Coronary artery (tissue), 2 donors: ENCODE measurements at regions not wholly inside any gene's neighbourhood (a gene's known extent, or its start where the extent isn't known, plus 50 kb on each side); places are given as distances from the start of the nearest gene placed in this dataset.

Experiments
- DNase-seq: peaks from one replicate; pipeline ENCODE4 v3.0.0-alpha.2; 2017; ENCODE audit warnings: low spot score
- H3K27ac ChIP-seq, 2 donors: fragments of 200-600 bp; sonication (generic); one replicate each; pipeline ENCODE4 v1.5.1; 2016 to 2019
- H3K4me3 ChIP-seq: fragments of 200-600 bp; sonication (generic); 2 replicates; pipeline ENCODE4 v1.5.1; 2016; ENCODE audit warnings: mild to moderate bottlenecking, moderate library complexity
- TF ChIP-seq, protein P1 (sequence below): fragments of 200-600 bp; sonication (generic); IDR thresholded peaks from one replicate; pipeline ENCODE4 v1.5.1; 2019; ENCODE audit warnings: antibody characterized with exemption

DNA sequence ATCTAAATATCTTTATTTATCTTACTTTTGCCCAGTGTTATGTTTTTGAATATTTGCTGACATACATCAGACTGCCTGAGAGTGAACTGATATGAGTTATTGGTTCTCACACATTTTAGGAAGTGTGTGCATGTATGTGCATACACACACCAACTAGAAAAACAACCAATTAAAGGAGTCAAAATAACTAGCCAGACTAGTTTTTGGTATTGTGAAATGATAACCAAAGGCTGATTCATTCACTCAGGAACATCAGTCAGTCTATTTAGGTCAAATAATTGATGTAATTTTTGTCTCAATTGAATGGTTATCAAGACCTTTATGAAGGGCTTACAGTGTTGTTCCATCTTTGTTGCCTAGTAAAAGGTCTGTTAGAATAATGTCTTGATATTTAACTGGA lies 369.3 kb upstream of the VRK2 start:
- TF ChIP-seq, protein P1, sequence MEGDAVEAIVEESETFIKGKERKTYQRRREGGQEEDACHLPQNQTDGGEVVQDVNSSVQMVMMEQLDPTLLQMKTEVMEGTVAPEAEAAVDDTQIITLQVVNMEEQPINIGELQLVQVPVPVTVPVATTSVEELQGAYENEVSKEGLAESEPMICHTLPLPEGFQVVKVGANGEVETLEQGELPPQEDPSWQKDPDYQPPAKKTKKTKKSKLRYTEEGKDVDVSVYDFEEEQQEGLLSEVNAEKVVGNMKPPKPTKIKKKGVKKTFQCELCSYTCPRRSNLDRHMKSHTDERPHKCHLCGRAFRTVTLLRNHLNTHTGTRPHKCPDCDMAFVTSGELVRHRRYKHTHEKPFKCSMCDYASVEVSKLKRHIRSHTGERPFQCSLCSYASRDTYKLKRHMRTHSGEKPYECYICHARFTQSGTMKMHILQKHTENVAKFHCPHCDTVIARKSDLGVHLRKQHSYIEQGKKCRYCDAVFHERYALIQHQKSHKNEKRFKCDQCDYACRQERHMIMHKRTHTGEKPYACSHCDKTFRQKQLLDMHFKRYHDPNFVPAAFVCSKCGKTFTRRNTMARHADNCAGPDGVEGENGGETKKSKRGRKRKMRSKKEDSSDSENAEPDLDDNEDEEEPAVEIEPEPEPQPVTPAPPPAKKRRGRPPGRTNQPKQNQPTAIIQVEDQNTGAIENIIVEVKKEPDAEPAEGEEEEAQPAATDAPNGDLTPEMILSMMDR: no peak
- Histone ChIP-seq H3K4me3 (no peak overlapping the region), H3K27ac (no peak overlapping the region)
- no peak for DNase-seq

DNA sequence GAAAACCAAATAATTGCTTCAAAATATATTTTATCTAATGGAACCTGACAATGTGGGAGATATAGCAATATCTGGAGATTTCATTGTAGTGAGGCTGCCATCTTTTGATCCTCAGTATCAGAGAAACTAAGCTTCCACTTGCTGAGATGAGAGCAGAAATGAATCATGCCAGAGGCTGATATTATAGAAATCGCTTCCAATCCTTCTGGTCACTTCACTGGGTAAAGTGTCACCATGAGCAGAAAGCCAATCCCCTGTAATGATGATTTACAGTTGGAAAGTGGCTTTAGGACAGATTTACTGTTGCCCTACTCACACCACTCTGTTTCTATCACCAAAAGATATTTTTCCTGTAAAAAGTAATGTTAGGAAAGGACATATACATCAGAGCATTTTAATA lies 365.0 kb upstream of the VRK2 start:
- no peak for DNase-seq
- TF ChIP-seq, protein P1: no peak
- Histone ChIP-seq H3K27ac (no peak overlapping the region), H3K4me3 (no peak overlapping the region)

DNA sequence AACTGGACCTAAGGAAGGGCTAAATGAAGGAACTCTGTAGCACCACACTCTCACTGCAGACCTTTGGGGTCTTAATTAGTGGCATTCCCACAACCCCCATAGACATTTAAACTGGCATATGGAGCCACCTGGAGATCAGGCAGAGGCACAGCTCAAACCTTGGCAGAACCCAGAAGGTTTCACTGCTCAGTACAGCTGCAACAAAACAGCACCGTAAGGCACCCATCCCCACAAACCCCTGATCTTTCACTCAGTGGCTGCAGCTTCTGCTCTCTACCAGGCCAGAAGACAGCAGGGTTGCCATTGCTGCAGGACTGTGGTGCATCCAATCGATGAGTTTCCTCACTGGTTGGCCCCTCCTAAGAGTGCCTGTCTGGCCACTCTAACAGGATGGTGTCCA lies 361.6 kb upstream of the VRK2 start:
- no peak overlapping the region for H3K4me3 ChIP-seq
- no peak overlapping the region for H3K27ac ChIP-seq
- no peak for DNase-seq
- TF ChIP-seq, protein P1: no peak

DNA sequence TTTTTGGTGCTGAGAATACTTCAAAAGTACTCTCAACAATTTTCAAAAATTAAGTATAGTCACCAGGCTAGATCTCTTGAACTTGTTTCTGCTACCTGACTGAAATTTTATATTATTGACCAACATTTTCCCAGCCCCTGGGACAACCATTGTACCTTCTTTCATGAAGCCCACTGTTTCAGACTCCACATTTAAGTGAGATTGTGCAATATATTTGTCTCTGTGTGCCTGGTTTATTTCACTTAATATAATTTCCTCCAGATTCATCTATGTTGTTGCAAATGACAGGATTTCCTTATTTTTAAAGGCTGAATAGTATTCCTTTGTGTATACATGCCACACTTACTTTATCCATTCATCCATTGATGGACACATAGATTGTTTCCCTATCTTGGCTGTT lies 354.2 kb upstream of the VRK2 start:
- Histone ChIP-seq H3K4me3 (no peak overlapping the region), H3K27ac (no peak overlapping the region)
- TF ChIP-seq, protein P1: no peak
- DNase-seq: no peak

DNA sequence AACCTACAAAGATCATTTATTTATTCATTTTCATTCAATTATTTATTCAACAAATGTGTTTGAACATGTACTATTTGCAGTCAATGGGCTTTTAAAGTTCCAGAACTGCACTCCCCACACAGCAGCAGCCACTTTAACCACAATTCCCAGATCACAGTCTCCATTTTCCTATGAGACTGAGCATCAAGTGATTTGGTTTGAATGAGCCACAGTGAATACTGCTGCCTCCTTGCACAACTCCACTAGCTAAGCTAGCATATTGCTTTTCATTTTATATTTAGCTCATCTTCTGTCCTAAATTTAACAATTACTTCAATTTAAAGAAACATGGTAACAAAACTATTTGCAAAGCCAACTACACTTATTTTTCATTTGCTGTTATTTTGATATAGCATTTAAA lies 353.4 kb upstream of the VRK2 start:
- H3K4me3 ChIP-seq: no peak overlapping the region
- no peak for DNase-seq
- no peak overlapping the region for H3K27ac ChIP-seq
- TF ChIP-seq, protein P1: no peak

DNA sequence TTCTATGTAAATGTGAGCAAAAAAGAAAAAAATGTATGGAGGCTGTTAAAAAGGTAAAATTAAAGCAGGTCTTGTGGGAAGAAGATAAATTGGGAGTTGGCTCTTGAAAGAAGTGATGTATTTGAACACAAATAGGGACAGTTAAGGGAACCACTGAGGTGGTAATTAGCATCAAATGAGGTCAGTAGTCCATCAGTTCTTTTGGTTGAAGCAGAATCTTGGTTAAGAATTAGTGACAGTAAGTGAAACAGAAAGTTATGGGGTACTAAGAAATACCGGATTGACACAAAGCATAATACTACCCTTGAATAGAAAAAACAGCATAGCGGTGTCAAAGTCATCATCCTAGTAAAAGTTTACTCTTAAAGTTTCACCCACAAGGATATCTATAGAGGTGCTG lies 352.6 kb upstream of the VRK2 start:
- TF ChIP-seq, protein P1: no peak
- DNase-seq: no peak
- Histone ChIP-seq H3K27ac (no peak overlapping the region), H3K4me3 (no peak overlapping the region)

DNA sequence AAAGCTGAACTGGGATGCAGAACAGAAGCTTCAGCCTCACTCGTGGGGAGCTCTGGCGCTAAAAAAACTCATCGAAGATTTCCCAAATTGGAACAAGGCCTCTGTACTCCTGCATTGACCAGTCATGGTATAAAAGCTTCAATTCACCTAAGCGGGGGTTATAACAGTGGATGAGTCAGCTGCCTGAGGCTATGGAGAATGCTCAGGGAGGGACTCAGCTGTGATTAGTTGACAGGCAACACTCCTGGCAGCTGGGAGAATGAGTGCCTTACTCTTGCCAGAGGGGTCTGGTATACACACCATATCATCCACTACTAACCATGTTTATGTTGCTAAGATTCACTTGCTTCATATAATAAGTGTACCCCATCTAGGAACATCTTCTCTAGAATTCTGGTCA lies 350.6 kb upstream of the VRK2 start:
- DNase-seq: no peak
- Histone ChIP-seq H3K4me3 (no peak overlapping the region), H3K27ac (no peak overlapping the region)
- TF ChIP-seq, protein P1: no peak
